Endothelial cell of umbilical vein (primary cell): ENCODE measurements at regions not wholly inside any gene's neighbourhood (a gene's known extent, or its start where the extent isn't known, plus 50 kb on each side); places are given as distances from the start of the nearest gene placed in this dataset.

Source experiments
- EZH2 ChIP-seq: IDR thresholded peaks from 2 replicates; pipeline ENCODE4 v1.6.1; 2012; ENCODE audit warnings: borderline replicate concordance, low read depth, mild to moderate bottlenecking, moderate library complexity, low read length, inconsistent platforms; ENCODE audit not compliant: severe bottlenecking
- FOS ChIP-seq: IDR thresholded peaks from 2 replicates; pipeline ENCODE4 v1.6.1; 2011; ENCODE audit warnings: mild to moderate bottlenecking, low read length, moderate library complexity, borderline replicate concordance; ENCODE audit not compliant: insufficient read depth
- GATA2 ChIP-seq: IDR thresholded peaks from 2 replicates; pipeline ENCODE4 v1.7.0; 2011; ENCODE audit warnings: low read depth, mild to moderate bottlenecking, moderate library complexity, mixed read lengths, low read length; ENCODE audit not compliant: insufficient read length, insufficient read depth
- JUN ChIP-seq: IDR thresholded peaks from 2 replicates; pipeline ENCODE4 v1.6.1; 2011; ENCODE audit warnings: borderline replicate concordance, low read depth; ENCODE audit not compliant: insufficient read length, insufficient read depth
- MYC ChIP-seq: IDR thresholded peaks from one replicate; pipeline ENCODE4 v1.6.1; 2011; ENCODE audit warnings: mild to moderate bottlenecking, low read depth, low read length
- POLR2A ChIP-seq: IDR thresholded peaks from 2 replicates; pipeline ENCODE4 v1.6.1; 2012; ENCODE audit warnings: low read depth, mild to moderate bottlenecking, control low read depth, low read length
- POLR2AphosphoS5 ChIP-seq: IDR thresholded peaks from 2 replicates; pipeline ENCODE4 v1.6.1; 2012; ENCODE audit warnings: low read depth, mild to moderate bottlenecking, control low read depth, low read length, moderate library complexity; ENCODE audit not compliant: insufficient read depth
- TF ChIP-seq, protein P1 (sequence below), 2 donors: IDR thresholded peaks; 1 replicate in 1 of 2; 2 replicates in 1 of 2; pipeline ENCODE4 v1.5.1; 2011; ENCODE audit warnings: low read length in 2 of 2, mild to moderate bottlenecking in 2 of 2, moderate library complexity in 2 of 2, control low read depth in 1 of 2, inconsistent platforms in 1 of 2, low read depth in 1 of 2; ENCODE audit not compliant: insufficient read depth in 1 of 2; ENCODE audit errors: extremely low read depth in 1 of 2
- TF ChIP-seq, protein P2 (sequence below): IDR thresholded peaks from 2 replicates; pipeline ENCODE4 v1.6.1; 2011; ENCODE audit not compliant: insufficient read depth, insufficient read length

DNA sequence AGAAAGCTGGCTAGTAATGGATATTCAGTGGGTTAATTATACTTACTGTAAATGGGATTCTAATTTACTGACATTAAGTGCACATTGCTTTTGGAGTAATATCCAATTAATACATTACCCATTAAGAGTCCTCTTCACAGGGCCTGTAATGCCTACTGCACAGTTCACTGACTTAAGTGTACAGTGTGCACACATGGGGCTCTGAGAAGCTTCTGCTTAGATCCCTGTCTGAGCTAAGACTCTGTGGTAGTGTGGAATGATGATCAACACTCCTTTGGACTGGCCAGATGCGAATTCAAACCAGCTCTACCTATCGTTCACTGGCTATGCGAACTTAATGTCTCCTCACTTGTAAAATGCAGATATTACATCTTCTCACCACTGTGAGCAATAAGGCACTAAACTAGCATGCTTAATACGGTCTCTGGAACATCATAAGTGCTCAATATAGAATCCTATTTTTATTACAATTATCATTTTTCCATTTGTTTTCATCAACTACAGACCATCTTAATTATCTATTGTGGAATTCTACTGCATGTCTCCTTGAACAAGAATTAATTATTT is 53.8 kb upstream of the SEC61G start:
- TF ChIP-seq, protein P1, sequence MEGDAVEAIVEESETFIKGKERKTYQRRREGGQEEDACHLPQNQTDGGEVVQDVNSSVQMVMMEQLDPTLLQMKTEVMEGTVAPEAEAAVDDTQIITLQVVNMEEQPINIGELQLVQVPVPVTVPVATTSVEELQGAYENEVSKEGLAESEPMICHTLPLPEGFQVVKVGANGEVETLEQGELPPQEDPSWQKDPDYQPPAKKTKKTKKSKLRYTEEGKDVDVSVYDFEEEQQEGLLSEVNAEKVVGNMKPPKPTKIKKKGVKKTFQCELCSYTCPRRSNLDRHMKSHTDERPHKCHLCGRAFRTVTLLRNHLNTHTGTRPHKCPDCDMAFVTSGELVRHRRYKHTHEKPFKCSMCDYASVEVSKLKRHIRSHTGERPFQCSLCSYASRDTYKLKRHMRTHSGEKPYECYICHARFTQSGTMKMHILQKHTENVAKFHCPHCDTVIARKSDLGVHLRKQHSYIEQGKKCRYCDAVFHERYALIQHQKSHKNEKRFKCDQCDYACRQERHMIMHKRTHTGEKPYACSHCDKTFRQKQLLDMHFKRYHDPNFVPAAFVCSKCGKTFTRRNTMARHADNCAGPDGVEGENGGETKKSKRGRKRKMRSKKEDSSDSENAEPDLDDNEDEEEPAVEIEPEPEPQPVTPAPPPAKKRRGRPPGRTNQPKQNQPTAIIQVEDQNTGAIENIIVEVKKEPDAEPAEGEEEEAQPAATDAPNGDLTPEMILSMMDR (IDR thresholded peaks at IDR 0.05; ENCODE audit: extremely low read depth in 1 of 2, insufficient read depth in 1 of 2, low read depth in 1 of 2, low read length in 2 of 2): no peak
- no peak for TF ChIP-seq POLR2AphosphoS5
- no peak for TF ChIP-seq POLR2A
- TF ChIP-seq EZH2: no peak
- TF ChIP-seq JUN: no peak
- TF ChIP-seq, protein P2, sequence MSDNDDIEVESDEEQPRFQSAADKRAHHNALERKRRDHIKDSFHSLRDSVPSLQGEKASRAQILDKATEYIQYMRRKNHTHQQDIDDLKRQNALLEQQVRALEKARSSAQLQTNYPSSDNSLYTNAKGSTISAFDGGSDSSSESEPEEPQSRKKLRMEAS: no peak
- TF ChIP-seq GATA2: no peak
- TF ChIP-seq MYC: no peak
- no peak for TF ChIP-seq FOS
